NCI-H146 (cell line): ENCODE measurements at regions not wholly inside any gene's neighbourhood (a gene's known extent, or its start where the extent isn't known, plus 50 kb on each side); places are given as distances from the start of the nearest gene placed in this dataset.

Experiments
- DNase-seq: peaks from one replicate; lab custom pipeline; 2025; lab: John Stamatoyannopoulos, UW

GRCh38 chr10:92747066-92747465 lies 57.3 kb downstream of the HHEX start:
- no peak for DNase-seq

- DNase-seq: no peak
Observed at GRCh38 chr10:92747600-92747999, 57.8 kb downstream of the HHEX start.

GRCh38 chr10:92750791-92751533 lies 61.2 kb downstream of the HHEX start:
- no peak for DNase-seq

GRCh38 chr10:92751534-92751811 lies 61.7 kb downstream of the HHEX start:
- no peak for DNase-seq

- no peak for DNase-seq
Observed at GRCh38 chr10:92751827-92752226, 62.1 kb downstream of the HHEX start.

GRCh38 chr10:92753865-92754264 lies 64.1 kb downstream of the HHEX start:
- no peak for DNase-seq

- DNase-seq: no peak
Observed at GRCh38 chr10:92755725-92756124, 66.0 kb downstream of the HHEX start.

- DNase-seq: peak; percentile 55
Observed at GRCh38 chr10:92756201-92757065, 66.7 kb downstream of the HHEX start.

GRCh38 chr10:92757066-92757710 lies 67.4 kb downstream of the HHEX start:
- no peak for DNase-seq

- DNase-seq: no peak
Observed at GRCh38 chr10:92757711-92758104, 68.0 kb downstream of the HHEX start.

- no peak for DNase-seq
Observed at GRCh38 chr10:92758594-92758993, 68.8 kb downstream of the HHEX start.

- no peak for DNase-seq
Observed at GRCh38 chr10:92760609-92761008, 70.9 kb downstream of the HHEX start.

- DNase-seq: no peak
Observed at GRCh38 chr10:92761571-92761970, 71.8 kb downstream of the HHEX start.

GRCh38 chr10:92763634-92764155 lies 73.9 kb downstream of the HHEX start:
- no peak for DNase-seq

- DNase-seq: no peak
Observed at GRCh38 chr10:92766451-92766850, 76.7 kb downstream of the HHEX start.

GRCh38 chr10:92768104-92768503 lies 78.3 kb downstream of the HHEX start:
- DNase-seq: no peak

GRCh38 chr10:92773776-92774175 lies 74.5 kb upstream of the EXOC6 start:
- no peak for DNase-seq

- DNase-seq: no peak
Observed at GRCh38 chr10:92778091-92778490, 70.2 kb upstream of the EXOC6 start.

GRCh38 chr10:92785118-92785517 lies 63.2 kb upstream of the EXOC6 start:
- no peak for DNase-seq

- DNase-seq: peak; percentile 75
Observed at GRCh38 chr10:92787557-92788152, 60.7 kb upstream of the EXOC6 start.

- DNase-seq: no peak
Observed at GRCh38 chr10:92789067-92789466, 59.3 kb upstream of the EXOC6 start.

GRCh38 chr10:92789786-92790185 lies 58.5 kb upstream of the EXOC6 start:
- no peak for DNase-seq
